H9 (cell line): ENCODE measurements at regions not wholly inside any gene's neighbourhood (a gene's known extent, or its start where the extent isn't known, plus 50 kb on each side); places are given as distances from the start of the nearest gene placed in this dataset.

Experiments used
- DNase-seq: peaks from one replicate; pipeline ENCODE4 v3.0.0-alpha.2; 2017
- H2AFZ ChIP-seq: one replicate; pipeline ENCODE4 v1.6.1; 2013; ENCODE audit warnings: mild to moderate bottlenecking, low read length, control low read depth, moderate library complexity
- H2AK5ac ChIP-seq: 2 replicates; pipeline ENCODE4 v1.6.1; 2013; ENCODE audit warnings: low read length, control low read depth, mixed read lengths; ENCODE audit not compliant: insufficient read length
- H2BK120ac ChIP-seq: one replicate; pipeline ENCODE4 v1.6.1; 2013; ENCODE audit warnings: low read depth, mild to moderate bottlenecking, low read length, control low read depth, inconsistent platforms; ENCODE audit not compliant: poor library complexity, severe bottlenecking
- H2BK12ac ChIP-seq: 2 replicates; pipeline ENCODE4 v1.6.1; 2013; ENCODE audit warnings: low read length, control low read depth, mixed read lengths, low read depth; ENCODE audit not compliant: insufficient read length
- H2BK15ac ChIP-seq: 2 replicates; pipeline ENCODE4 v1.6.1; 2013; ENCODE audit warnings: low read depth, low read length, control low read depth
- H2BK20ac ChIP-seq: one replicate; pipeline ENCODE4 v1.6.1; 2013; ENCODE audit warnings: low read depth, mild to moderate bottlenecking, low read length, control low read depth, inconsistent platforms; ENCODE audit not compliant: poor library complexity, severe bottlenecking
- H2BK5ac ChIP-seq: 2 replicates; pipeline ENCODE4 v1.6.1; 2013; ENCODE audit warnings: low read length, control low read depth, mixed read lengths; ENCODE audit not compliant: insufficient read length
- H3K14ac ChIP-seq: 2 replicates; pipeline ENCODE4 v1.6.1; 2013; ENCODE audit warnings: low read length, control low read depth; ENCODE audit not compliant: insufficient read depth
- H3K18ac ChIP-seq: 2 replicates; pipeline ENCODE4 v1.6.1; 2013; ENCODE audit warnings: low read depth, mild to moderate bottlenecking, mixed read lengths, low read length, control low read depth; ENCODE audit not compliant: insufficient read length
- H3K23ac ChIP-seq: 2 replicates; pipeline ENCODE4 v1.6.1; 2013; ENCODE audit warnings: low read length, control low read depth, mixed read lengths, low read depth; ENCODE audit not compliant: insufficient read length
- H3K23me2 ChIP-seq: 2 replicates; pipeline ENCODE4 v1.6.1; 2013; ENCODE audit warnings: low read depth, mild to moderate bottlenecking, mixed read lengths, low read length, control low read depth; ENCODE audit not compliant: insufficient read length, poor library complexity, severe bottlenecking
- H3K27ac ChIP-seq: 2 replicates; pipeline ENCODE4 v1.5.1; 2013; ENCODE audit warnings: low read length, control low read depth, mixed read lengths, low read depth; ENCODE audit not compliant: insufficient read length
- H3K27me3 ChIP-seq: 2 replicates; pipeline ENCODE4 v1.6.1; 2013; ENCODE audit warnings: low read length, control low read depth, inconsistent platforms; ENCODE audit not compliant: insufficient read depth
- H3K4ac ChIP-seq: 2 replicates; pipeline ENCODE4 v1.6.1; 2013; ENCODE audit warnings: low read depth, mild to moderate bottlenecking, control low read depth, inconsistent platforms, low read length, moderate library complexity
- H3K4me1 ChIP-seq: 2 replicates; pipeline ENCODE4 v1.6.1; 2013; ENCODE audit warnings: low read length, control low read depth, inconsistent platforms; ENCODE audit not compliant: insufficient read depth
- H3K4me2 ChIP-seq: 2 replicates; pipeline ENCODE4 v1.6.1; 2013; ENCODE audit warnings: low read length, control low read depth, mixed read lengths; ENCODE audit not compliant: insufficient read length, insufficient read depth
- H3K56ac ChIP-seq: 2 replicates; pipeline ENCODE4 v1.6.1; 2013; ENCODE audit warnings: low read depth, mild to moderate bottlenecking, mixed read lengths, low read length, control low read depth; ENCODE audit not compliant: insufficient read length
- H3K79me1 ChIP-seq: 2 replicates; pipeline ENCODE4 v1.6.1; 2013; ENCODE audit warnings: low read depth, mild to moderate bottlenecking, moderate library complexity, low read length, control low read depth, inconsistent platforms; ENCODE audit not compliant: insufficient read depth, poor library complexity, severe bottlenecking
- H3K79me2 ChIP-seq: 2 replicates; pipeline ENCODE4 v1.6.1; 2013; ENCODE audit warnings: low read length, control low read depth, inconsistent platforms; ENCODE audit not compliant: insufficient read depth
- H3K9ac ChIP-seq: 2 replicates; pipeline ENCODE4 v1.6.1; 2013; ENCODE audit warnings: low read length, control low read depth, mixed read lengths; ENCODE audit not compliant: insufficient read length; ENCODE audit errors: extremely low read depth
- H3K9me3 ChIP-seq: one replicate; pipeline ENCODE4 v1.6.1; 2013; ENCODE audit warnings: low read depth, low read length, inconsistent platforms; ENCODE audit not compliant: control insufficient read depth
- H3T11ph ChIP-seq: one replicate; pipeline ENCODE4 v1.6.1; 2013; ENCODE audit warnings: mild to moderate bottlenecking, low read length, control low read depth, inconsistent platforms
- H4K20me1 ChIP-seq: one replicate; pipeline ENCODE4 v1.6.1; 2013; ENCODE audit not compliant: control insufficient read depth, insufficient read length, insufficient read depth
- H4K5ac ChIP-seq: 2 replicates; pipeline ENCODE4 v1.6.1; 2013; ENCODE audit warnings: low read depth, mild to moderate bottlenecking, mixed read lengths, low read length, control low read depth; ENCODE audit not compliant: insufficient read length
- H4K8ac ChIP-seq: replicated peaks from 2 replicates; pipeline ENCODE4 v1.6.1; 2013; ENCODE audit warnings: low read length, control low read depth, mixed read lengths, low read depth; ENCODE audit not compliant: insufficient read length
- H4K91ac ChIP-seq: 2 replicates; pipeline ENCODE4 v1.6.1; 2013; ENCODE audit warnings: low read depth, mild to moderate bottlenecking, moderate library complexity, mixed read lengths, low read length, control low read depth; ENCODE audit not compliant: insufficient read length
- H3K27ac Mint-ChIP-seq, 3 experiments: 2 replicates in 2 of 3; 3 replicates in 1 of 3; pipeline ENCODE4 v1.8.0; 2020 to 2021; ENCODE audit warnings: mixed read lengths in 3 of 3, mild to moderate bottlenecking in 1 of 3, moderate library complexity in 1 of 3
- H3K27me3 Mint-ChIP-seq: 2 replicates; pipeline ENCODE4 v1.8.0; 2021; ENCODE audit warnings: low read depth, mild to moderate bottlenecking, moderate library complexity, mixed read lengths
- H3K36me3 Mint-ChIP-seq, 3 experiments: 2 replicates in 2 of 3; 3 replicates in 1 of 3; pipeline ENCODE4 v1.8.0; 2020 to 2021; ENCODE audit warnings: low read depth in 3 of 3, mixed read lengths in 3 of 3; ENCODE audit not compliant: insufficient read depth in 1 of 3
- H3K4me1 Mint-ChIP-seq, 2 experiments: 2 replicates each; pipeline ENCODE4 v1.8.0; 2020; ENCODE audit warnings: mixed read lengths in 2 of 2
- H3K4me3 Mint-ChIP-seq, 2 experiments: 2 replicates in 1 of 2; 3 replicates in 1 of 2; pipeline ENCODE4 v1.8.0; 2020 to 2021; ENCODE audit warnings: mild to moderate bottlenecking in 2 of 2, mixed read lengths in 2 of 2, moderate library complexity in 1 of 2
- H3K9me3 Mint-ChIP-seq, 2 experiments: 2 replicates in 1 of 2; 3 replicates in 1 of 2; pipeline ENCODE4 v1.8.0; 2020; ENCODE audit warnings: mild to moderate bottlenecking in 2 of 2, mixed read lengths in 2 of 2, moderate library complexity in 1 of 2
- WGBS: extraction: QIAGEN DNeasy Blood & Tissue Kit; methylation state at CpG from one replicate; pipeline ENCODE4 v1.1.7; 2013; ENCODE audit warnings: missing lambda C conversion rate, low lambda C conversion rate, mixed read lengths; ENCODE audit not compliant: insufficient read length; ENCODE audit errors: extremely low coverage; 5-methylcytosine and 5-hydroxymethylcytosine counted together
- TF ChIP-seq, protein P1 (sequence below): fragments of 200-600 bp; sonication (generic); conservative IDR thresholded peaks from 3 replicates; pipeline ENCODE4 v1.8.0; 2021; ENCODE audit warnings: antibody characterized with exemption, mild to moderate bottlenecking

DNA sequence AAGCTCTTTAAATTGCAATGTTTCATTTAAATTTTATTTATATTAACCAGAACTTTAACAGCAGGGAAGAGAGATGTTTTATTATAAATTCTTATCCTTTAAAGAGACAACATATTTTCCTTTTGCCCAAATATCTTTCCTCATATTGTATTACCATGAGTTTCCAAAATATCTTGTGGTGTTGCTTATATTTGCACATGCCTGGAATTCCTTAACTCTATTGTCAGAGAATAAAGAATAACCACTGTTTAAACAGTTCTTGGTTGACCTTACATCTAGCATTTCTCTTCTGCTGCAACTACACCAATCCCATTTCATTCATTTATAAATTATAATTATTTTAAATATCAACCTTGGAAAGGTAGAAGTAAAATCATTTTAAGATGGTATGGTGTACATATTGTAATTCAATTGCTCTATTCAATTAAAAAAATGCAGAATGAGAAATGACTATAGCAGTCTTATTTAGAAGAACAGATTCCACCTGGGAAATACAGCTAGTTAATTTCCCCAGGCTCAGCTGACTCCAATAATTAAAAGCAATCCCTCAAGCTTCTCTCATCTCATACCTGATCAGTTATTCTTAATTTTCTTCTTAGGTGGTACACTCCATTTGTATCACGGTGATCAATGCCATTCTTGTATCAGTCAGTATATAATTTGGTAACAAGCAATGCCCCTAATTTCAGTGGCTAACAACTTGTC lies 923.3 kb downstream of the KCNA4 start:
- no peaks in the 10 kb centered on the region for H4K20me1 ChIP-seq
- no peak overlapping the region for H3T11ph ChIP-seq
- Mint-ChIP-seq H3K27ac (no peak overlapping the region), H3K4me3 (no peak overlapping the region), H3K27me3 (no peaks in the 10 kb centered on the region), H3K9me3 (0 out of 5 replicates have a peak, but pooled peaks cover 0 to 2% of the 10 kb centered on the region in 2 experiments), H3K36me3 (no peaks in the 10 kb centered on the region), H3K4me1 (no peaks in the 10 kb centered on the region; a peak in 1 of 4 replicates)
- H4K8ac ChIP-seq: no peak overlapping the region
- H2AFZ ChIP-seq: no peak overlapping the region
- H3K4me2 ChIP-seq: no peak overlapping the region
- no peak overlapping the region for H3K56ac ChIP-seq
- no peak overlapping the region for H4K91ac ChIP-seq
- no peaks in the 10 kb centered on the region for H3K27me3 ChIP-seq
- H3K79me2 ChIP-seq: no peaks in the 10 kb centered on the region
- H2AK5ac ChIP-seq: no peak overlapping the region
- H2BK5ac ChIP-seq: no peak overlapping the region
- no peaks in the 10 kb centered on the region for H3K79me1 ChIP-seq
- no peak overlapping the region for H3K14ac ChIP-seq
- H2BK12ac ChIP-seq: no peak overlapping the region
- no peak overlapping the region for H3K9ac ChIP-seq
- no peaks in the 10 kb centered on the region for H3K23me2 ChIP-seq
- H3K4ac ChIP-seq: no peak overlapping the region
- no peaks in the 10 kb centered on the region for H3K4me1 ChIP-seq
- H3K23ac ChIP-seq: no peak overlapping the region
- no peak overlapping the region for H4K5ac ChIP-seq
- WGBS: no CpG with 5 or more reads among the region's 1 CpG
- no peak overlapping the region for H2BK20ac ChIP-seq
- no peak overlapping the region for H2BK120ac ChIP-seq
- no peak overlapping the region for H3K27ac ChIP-seq
- no peak overlapping the region for H3K18ac ChIP-seq
- H3K9me3 ChIP-seq: no peaks in the 10 kb centered on the region
- TF ChIP-seq, protein P1, sequence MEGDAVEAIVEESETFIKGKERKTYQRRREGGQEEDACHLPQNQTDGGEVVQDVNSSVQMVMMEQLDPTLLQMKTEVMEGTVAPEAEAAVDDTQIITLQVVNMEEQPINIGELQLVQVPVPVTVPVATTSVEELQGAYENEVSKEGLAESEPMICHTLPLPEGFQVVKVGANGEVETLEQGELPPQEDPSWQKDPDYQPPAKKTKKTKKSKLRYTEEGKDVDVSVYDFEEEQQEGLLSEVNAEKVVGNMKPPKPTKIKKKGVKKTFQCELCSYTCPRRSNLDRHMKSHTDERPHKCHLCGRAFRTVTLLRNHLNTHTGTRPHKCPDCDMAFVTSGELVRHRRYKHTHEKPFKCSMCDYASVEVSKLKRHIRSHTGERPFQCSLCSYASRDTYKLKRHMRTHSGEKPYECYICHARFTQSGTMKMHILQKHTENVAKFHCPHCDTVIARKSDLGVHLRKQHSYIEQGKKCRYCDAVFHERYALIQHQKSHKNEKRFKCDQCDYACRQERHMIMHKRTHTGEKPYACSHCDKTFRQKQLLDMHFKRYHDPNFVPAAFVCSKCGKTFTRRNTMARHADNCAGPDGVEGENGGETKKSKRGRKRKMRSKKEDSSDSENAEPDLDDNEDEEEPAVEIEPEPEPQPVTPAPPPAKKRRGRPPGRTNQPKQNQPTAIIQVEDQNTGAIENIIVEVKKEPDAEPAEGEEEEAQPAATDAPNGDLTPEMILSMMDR: no peak
- no peak overlapping the region for H2BK15ac ChIP-seq
- DNase-seq: no peak
